DND-41 (cell line): ENCODE measurements at regions not wholly inside any gene's neighbourhood (a gene's known extent, or its start where the extent isn't known, plus 50 kb on each side); places are given as distances from the start of the nearest gene placed in this dataset.
A peak's percentile ranks its signal among the peaks of the same experiment; 100 is the strongest.

Source experiments
- ATAC-seq: fragments of 200-7000 bp; cut with Tn5 transposase; 3 replicates; pipeline ENCODE4 v1.9.1; 2021; ENCODE audit warnings: low read depth; ENCODE audit not compliant: insufficient read depth
- DNase-seq: peaks from one replicate; pipeline ENCODE4 v3.0.0-alpha.2; 2020
- H2AFZ ChIP-seq: 2 replicates; pipeline ENCODE4 v1.6.0; 2012; ENCODE audit warnings: low read depth, low read length
- H3K27ac ChIP-seq: 2 replicates; pipeline ENCODE4 v1.5.1; 2012; ENCODE audit warnings: low read length, inconsistent platforms
- H3K27me3 ChIP-seq: fragments of 200-600 bp; sonication (generic); 2 replicates; pipeline ENCODE4 v1.6.0; 2012; ENCODE audit warnings: low read length, mild to moderate bottlenecking, inconsistent platforms; ENCODE audit not compliant: insufficient read depth, poor library complexity
- H3K36me3 ChIP-seq: 2 replicates; pipeline ENCODE4 v1.5.1; 2012; ENCODE audit warnings: low read length, inconsistent platforms; ENCODE audit not compliant: insufficient read depth
- H3K4me1 ChIP-seq: 2 replicates; pipeline ENCODE4 v1.5.1; 2012; ENCODE audit warnings: mild to moderate bottlenecking, low read length; ENCODE audit not compliant: insufficient read depth
- H3K4me2 ChIP-seq: 2 replicates; pipeline ENCODE4 v1.6.0; 2012; ENCODE audit warnings: mild to moderate bottlenecking, moderate library complexity, low read length, inconsistent platforms; ENCODE audit not compliant: insufficient read depth
- H3K4me3 ChIP-seq, 2 experiments: fragments of 200-600 bp in 1 of 2; shearing (Covaris generic) in 1 of 2; 2 replicates each; pipeline ENCODE4 v1.5.1; 2012 to 2016; ENCODE audit warnings: inconsistent platforms in 2 of 2, low read length in 2 of 2, mild to moderate bottlenecking in 2 of 2, low read depth in 1 of 2, moderate library complexity in 1 of 2
- H3K79me2 ChIP-seq: 2 replicates; pipeline ENCODE4 v1.6.0; 2012; ENCODE audit warnings: low read length, inconsistent platforms; ENCODE audit not compliant: insufficient read depth
- H3K9ac ChIP-seq: 2 replicates; pipeline ENCODE4 v1.6.0; 2012; ENCODE audit warnings: low read depth, mild to moderate bottlenecking, inconsistent platforms, low read length, moderate library complexity
- H3K9me3 ChIP-seq: 2 replicates; pipeline ENCODE4 v1.5.1; 2012; ENCODE audit warnings: low read length, moderate library complexity, mild to moderate bottlenecking, inconsistent platforms; ENCODE audit not compliant: insufficient read depth, severe bottlenecking
- H4K20me1 ChIP-seq: 2 replicates; pipeline ENCODE4 v1.6.0; 2012; ENCODE audit warnings: low read length; ENCODE audit not compliant: insufficient read depth
- EZH2 ChIP-seq: IDR thresholded peaks from 3 replicates; pipeline ENCODE4 v1.6.1; 2012; ENCODE audit warnings: borderline replicate concordance, low read depth, mild to moderate bottlenecking, moderate library complexity, low read length, inconsistent platforms; ENCODE audit not compliant: severe bottlenecking
- TF ChIP-seq, protein P1 (sequence below): IDR thresholded peaks from 2 replicates; pipeline ENCODE4 v1.5.1; 2012; ENCODE audit warnings: borderline replicate concordance, low read length, moderate library complexity, mild to moderate bottlenecking; ENCODE audit not compliant: poor library complexity, severe bottlenecking; ENCODE audit errors: extremely low read depth

GRCh38 chr14:34093883-34094282, 143.0 kb upstream of the EGLN3 start:
- no peak for TF ChIP-seq EZH2
- TF ChIP-seq, protein P1, sequence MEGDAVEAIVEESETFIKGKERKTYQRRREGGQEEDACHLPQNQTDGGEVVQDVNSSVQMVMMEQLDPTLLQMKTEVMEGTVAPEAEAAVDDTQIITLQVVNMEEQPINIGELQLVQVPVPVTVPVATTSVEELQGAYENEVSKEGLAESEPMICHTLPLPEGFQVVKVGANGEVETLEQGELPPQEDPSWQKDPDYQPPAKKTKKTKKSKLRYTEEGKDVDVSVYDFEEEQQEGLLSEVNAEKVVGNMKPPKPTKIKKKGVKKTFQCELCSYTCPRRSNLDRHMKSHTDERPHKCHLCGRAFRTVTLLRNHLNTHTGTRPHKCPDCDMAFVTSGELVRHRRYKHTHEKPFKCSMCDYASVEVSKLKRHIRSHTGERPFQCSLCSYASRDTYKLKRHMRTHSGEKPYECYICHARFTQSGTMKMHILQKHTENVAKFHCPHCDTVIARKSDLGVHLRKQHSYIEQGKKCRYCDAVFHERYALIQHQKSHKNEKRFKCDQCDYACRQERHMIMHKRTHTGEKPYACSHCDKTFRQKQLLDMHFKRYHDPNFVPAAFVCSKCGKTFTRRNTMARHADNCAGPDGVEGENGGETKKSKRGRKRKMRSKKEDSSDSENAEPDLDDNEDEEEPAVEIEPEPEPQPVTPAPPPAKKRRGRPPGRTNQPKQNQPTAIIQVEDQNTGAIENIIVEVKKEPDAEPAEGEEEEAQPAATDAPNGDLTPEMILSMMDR: no peak
- Histone ChIP-seq H3K79me2 (no peaks in the 10 kb centered on the region), H3K4me1 (peaks cover 28% of the 10 kb centered on the region), H3K9me3 (no peaks in the 10 kb centered on the region), H3K9ac (no peak overlapping the region), H3K4me3 (no peak overlapping the region), H2AFZ (no peak overlapping the region), H3K27me3 (no peaks in the 10 kb centered on the region), H3K4me2 (peak overlapping the region; percentile 48; the same call in 1 of the 2 replicates), H4K20me1 (no peaks in the 10 kb centered on the region), H3K27ac (no peak overlapping the region), H3K36me3 (no peaks in the 10 kb centered on the region)
- ATAC-seq (peak; percentile 85), DNase-seq (peak; percentile 50)

DNA sequence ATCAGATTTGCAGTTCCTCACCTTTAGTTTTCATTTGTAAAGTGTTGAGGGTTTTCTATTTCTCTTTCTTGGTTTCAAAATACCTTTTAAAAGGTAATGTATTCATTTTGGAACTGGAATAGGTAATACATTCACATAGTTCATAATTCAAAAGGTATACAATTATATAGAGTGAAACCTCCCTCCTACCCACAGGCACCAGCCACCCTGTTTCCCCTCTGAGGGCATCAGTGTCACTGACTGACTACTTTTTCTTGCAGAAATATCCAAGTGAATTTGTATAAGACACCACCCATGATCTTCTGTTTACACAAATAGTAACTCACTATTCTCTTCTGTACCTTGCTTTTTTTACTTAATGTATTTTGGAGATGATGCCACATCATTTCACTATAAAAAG, 139.6 kb upstream of the EGLN3 start:
- Histone ChIP-seq H3K4me1 (peaks cover 28% of the 10 kb centered on the region), H3K9ac (no peak overlapping the region), H3K4me2 (no peak overlapping the region), H4K20me1 (no peaks in the 10 kb centered on the region), H3K27ac (no peak overlapping the region), H2AFZ (no peak overlapping the region), H3K9me3 (no peaks in the 10 kb centered on the region), H3K27me3 (no peaks in the 10 kb centered on the region), H3K36me3 (no peaks in the 10 kb centered on the region), H3K79me2 (no peaks in the 10 kb centered on the region), H3K4me3 (no peak overlapping the region)
- DNase-seq: no peak
- TF ChIP-seq EZH2: no peak
- TF ChIP-seq, protein P1: no peak
- ATAC-seq: no peak

DNA sequence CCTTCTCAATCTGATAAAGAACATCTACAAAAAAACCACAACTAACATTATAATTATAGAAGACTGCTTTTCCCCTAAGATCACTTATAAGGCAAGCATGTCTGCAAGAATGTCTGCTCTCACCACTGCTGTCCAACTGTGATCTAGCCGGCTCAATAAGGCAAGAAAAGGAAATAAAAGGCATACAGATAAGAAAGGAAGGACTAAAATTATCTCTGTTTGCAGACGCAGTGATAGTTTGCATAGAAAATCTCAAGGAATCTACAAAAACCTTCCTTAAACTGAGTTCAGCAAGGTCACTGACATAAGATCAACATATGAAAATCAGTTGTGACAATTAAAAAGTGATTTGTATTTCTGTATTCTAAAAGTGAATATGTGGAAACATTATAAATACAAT, 138.0 kb upstream of the EGLN3 start:
- Histone ChIP-seq H3K4me3 (no peak overlapping the region), H3K9ac (no peak overlapping the region), H3K4me2 (no peak overlapping the region), H3K79me2 (no peaks in the 10 kb centered on the region), H3K27ac (no peak overlapping the region), H3K9me3 (no peaks in the 10 kb centered on the region), H3K4me1 (peaks cover 12% of the 10 kb centered on the region), H4K20me1 (no peaks in the 10 kb centered on the region), H3K27me3 (no peaks in the 10 kb centered on the region), H2AFZ (no peak overlapping the region), H3K36me3 (no peaks in the 10 kb centered on the region)
- ATAC-seq (no peak), DNase-seq (no peak)
- TF ChIP-seq, protein P1: no peak
- no peak for TF ChIP-seq EZH2

GRCh38 chr14:34087571-34087970, 136.7 kb upstream of the EGLN3 start:
- TF ChIP-seq, protein P1: no peak
- TF ChIP-seq EZH2: no peak
- Histone ChIP-seq H3K27ac (no peak overlapping the region), H3K9ac (no peak overlapping the region), H3K79me2 (no peaks in the 10 kb centered on the region), H3K27me3 (no peaks in the 10 kb centered on the region), H3K4me1 (0 out of 2 replicates have a peak, but pooled peaks cover 3% of the 10 kb centered on the region), H3K9me3 (no peaks in the 10 kb centered on the region), H3K4me3 (no peak overlapping the region), H4K20me1 (no peaks in the 10 kb centered on the region), H3K36me3 (no peaks in the 10 kb centered on the region), H2AFZ (no peak overlapping the region), H3K4me2 (no peak overlapping the region)
- ATAC-seq: no peak
- no peak for DNase-seq
